Keratinocyte (primary cell): ENCODE measurements at regions not wholly inside any gene's neighbourhood (a gene's known extent, or its start where the extent isn't known, plus 50 kb on each side); places are given as distances from the start of the nearest gene placed in this dataset.
"Not testable (repeated sequence)": the region's sequence is repeated elsewhere in the genome, so short reads cannot be mapped to it uniquely, and the experiment has no call there.

ENCODE experiments used
- DNase-seq: peaks from one replicate; pipeline ENCODE4 v3.0.0-alpha.2; 2011; ENCODE audit warnings: low read depth, missing footprints, low spot score
- FAIRE-seq: peaks from 2 replicates; lab custom pipeline; 2011; peaks lifted over from hg19 to GRCh38; lab: Jason Lieb, UNC
- H2AFZ ChIP-seq: 2 replicates; pipeline ENCODE4 v1.6.0; 2012; ENCODE audit warnings: low read length, control low read depth, inconsistent platforms; ENCODE audit not compliant: control insufficient read depth
- H3K27ac ChIP-seq: 2 replicates; pipeline ENCODE4 v1.5.1; 2011; ENCODE audit warnings: low read length; ENCODE audit not compliant: control insufficient read depth, insufficient read depth
- H3K27me3 ChIP-seq: 3 replicates; pipeline ENCODE4 v1.6.0; 2011; ENCODE audit warnings: low read length; ENCODE audit not compliant: control insufficient read depth, insufficient read depth; ENCODE audit errors: extremely low read depth
- H3K36me3 ChIP-seq, 2 experiments: 2 replicates in 1 of 2; 3 replicates in 1 of 2; pipeline ENCODE4 v1.5.1; 2011; ENCODE audit warnings: low read length in 2 of 2, mild to moderate bottlenecking in 1 of 2; ENCODE audit not compliant: control insufficient read depth in 2 of 2, insufficient read depth in 2 of 2; ENCODE audit errors: extremely low read depth in 1 of 2
- H3K4me1 ChIP-seq: 3 replicates; pipeline ENCODE4 v1.5.1; 2011; ENCODE audit warnings: low read length; ENCODE audit not compliant: control insufficient read depth, insufficient read depth; ENCODE audit errors: extremely low read depth
- H3K4me2 ChIP-seq: 3 replicates; pipeline ENCODE4 v1.6.0; 2011; ENCODE audit warnings: low read depth, low read length; ENCODE audit not compliant: control insufficient read depth, insufficient read depth; ENCODE audit errors: extremely low read depth
- H3K4me3 ChIP-seq, 3 experiments: fragments of 200-600 bp in 1 of 3; sonication (generic) in 1 of 3; 2 replicates in 2 of 3; 3 replicates in 1 of 3; pipeline ENCODE4 v1.5.1; 2011 to 2016; ENCODE audit warnings: low read length in 3 of 3, mild to moderate bottlenecking in 3 of 3, control low read depth in 2 of 3, inconsistent platforms in 1 of 3, low read depth in 1 of 3, mixed read lengths in 1 of 3, mixed run types in 1 of 3, moderate library complexity in 1 of 3; ENCODE audit not compliant: control insufficient read depth in 2 of 3, insufficient read depth in 2 of 3; ENCODE audit errors: extremely low read depth in 1 of 3
- H3K79me2 ChIP-seq: 2 replicates; pipeline ENCODE4 v1.6.0; 2012; ENCODE audit warnings: low read length; ENCODE audit not compliant: control insufficient read depth, insufficient read depth
- H3K9ac ChIP-seq: 3 replicates; pipeline ENCODE4 v1.6.0; 2011; ENCODE audit warnings: low read length; ENCODE audit not compliant: control insufficient read depth, insufficient read depth; ENCODE audit errors: extremely low read depth
- H3K9me1 ChIP-seq: 3 replicates; pipeline ENCODE4 v1.6.0; 2011; ENCODE audit warnings: low read length; ENCODE audit not compliant: control insufficient read depth, insufficient read depth; ENCODE audit errors: extremely low read depth
- H3K9me3 ChIP-seq: 2 replicates; pipeline ENCODE4 v1.5.1; 2012; ENCODE audit warnings: low read depth, low read length; ENCODE audit not compliant: control insufficient read depth
- H4K20me1 ChIP-seq: 3 replicates; pipeline ENCODE4 v1.6.0; 2011; ENCODE audit warnings: low read length; ENCODE audit not compliant: control insufficient read depth, insufficient read depth; ENCODE audit errors: extremely low read depth
- EZH2 ChIP-seq: IDR thresholded peaks from one replicate; pipeline ENCODE4 v1.6.1; 2012; ENCODE audit warnings: inconsistent platforms, mild to moderate bottlenecking, low read length, moderate library complexity
- dilution Hi-C: fragments of 300-500 bp; cut with MboI; formaldehyde crosslinking; loops from one replicate; pipeline ENCODE4 v1.7.0; 2020; ENCODE audit warnings: low sequenced_read_pairs; ENCODE audit not compliant: extremely low pct_ligation_motif_present
- TF ChIP-seq, protein P1 (sequence below), 3 experiments: IDR thresholded peaks in 1 of 3; conservative IDR thresholded peaks in 1 of 3; optimal IDR thresholded peaks in 1 of 3; 2 replicates in 2 of 3; 3 replicates in 1 of 3; pipeline versions ENCODE3 to v1.5.1; 2011; ENCODE audit warnings: low read length in 3 of 3, mild to moderate bottlenecking in 3 of 3, moderate library complexity in 2 of 3, control low read depth in 1 of 3, inconsistent platforms in 1 of 3; ENCODE audit not compliant: insufficient read depth in 2 of 3; ENCODE audit errors: extremely low read depth in 1 of 3

DNA sequence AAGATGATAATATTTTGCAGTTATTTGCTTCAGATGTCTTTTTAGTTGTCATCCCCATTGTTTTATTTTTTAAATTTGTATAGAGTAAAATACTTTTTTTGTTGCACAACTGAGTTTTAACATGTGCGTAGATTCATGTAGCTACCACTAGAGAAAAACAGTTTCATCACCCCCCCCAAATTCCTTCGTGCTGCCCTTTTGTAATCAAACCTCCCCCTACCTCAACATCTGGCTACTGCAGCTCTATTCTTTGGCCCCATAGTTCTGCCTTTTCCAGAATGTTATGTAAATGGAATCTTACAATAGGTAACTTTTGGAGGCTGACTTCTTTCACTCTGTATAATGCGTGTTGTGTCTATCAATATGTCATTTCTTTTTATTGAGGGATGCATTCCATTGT is 232.0 kb upstream of the RASGRP1 start:
- Histone ChIP-seq H3K9ac (no peak overlapping the region), H3K27me3 (no peaks in the 10 kb centered on the region)

DNA sequence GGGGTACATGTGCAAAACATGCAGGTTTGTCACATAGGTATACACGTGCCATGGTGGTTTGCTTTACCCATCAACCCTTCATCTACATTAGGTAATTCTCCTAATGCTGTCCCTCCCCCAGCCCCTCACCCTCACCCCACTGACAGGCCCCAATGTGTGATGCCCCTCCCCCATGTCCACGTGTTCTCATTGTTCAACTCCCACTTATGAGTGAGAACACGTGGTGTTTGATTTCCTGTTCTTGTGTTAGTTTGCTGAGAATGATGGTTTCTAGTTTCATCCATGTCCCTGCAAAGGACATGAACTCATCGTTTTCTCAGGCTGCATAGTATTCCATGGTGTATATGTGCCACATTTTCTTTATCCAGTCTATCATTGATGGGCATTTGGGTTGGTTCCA is 232.9 kb upstream of the RASGRP1 start:
- H2AFZ ChIP-seq, H3K4me2 ChIP-seq, H3K4me1 ChIP-seq, H3K9me3 ChIP-seq, H3K4me3 ChIP-seq, H3K36me3 ChIP-seq, H3K27me3 ChIP-seq, H3K9ac ChIP-seq, FAIRE-seq, DNase-seq, H3K9me1 ChIP-seq, dilution Hi-C loops, H4K20me1 ChIP-seq, H3K27ac ChIP-seq, H3K79me2 ChIP-seq: not testable (repeated sequence)

More for the DNA sequence above, 232.0 kb upstream of the RASGRP1 start:
- no peaks in the 10 kb centered on the region for H4K20me1 ChIP-seq
- no peaks in the 10 kb centered on the region for H3K9me1 ChIP-seq
- dilution Hi-C loops = no loop called here
- H2AFZ ChIP-seq = no peak overlapping the region
- TF ChIP-seq EZH2 = no peak
- TF ChIP-seq, protein P1, sequence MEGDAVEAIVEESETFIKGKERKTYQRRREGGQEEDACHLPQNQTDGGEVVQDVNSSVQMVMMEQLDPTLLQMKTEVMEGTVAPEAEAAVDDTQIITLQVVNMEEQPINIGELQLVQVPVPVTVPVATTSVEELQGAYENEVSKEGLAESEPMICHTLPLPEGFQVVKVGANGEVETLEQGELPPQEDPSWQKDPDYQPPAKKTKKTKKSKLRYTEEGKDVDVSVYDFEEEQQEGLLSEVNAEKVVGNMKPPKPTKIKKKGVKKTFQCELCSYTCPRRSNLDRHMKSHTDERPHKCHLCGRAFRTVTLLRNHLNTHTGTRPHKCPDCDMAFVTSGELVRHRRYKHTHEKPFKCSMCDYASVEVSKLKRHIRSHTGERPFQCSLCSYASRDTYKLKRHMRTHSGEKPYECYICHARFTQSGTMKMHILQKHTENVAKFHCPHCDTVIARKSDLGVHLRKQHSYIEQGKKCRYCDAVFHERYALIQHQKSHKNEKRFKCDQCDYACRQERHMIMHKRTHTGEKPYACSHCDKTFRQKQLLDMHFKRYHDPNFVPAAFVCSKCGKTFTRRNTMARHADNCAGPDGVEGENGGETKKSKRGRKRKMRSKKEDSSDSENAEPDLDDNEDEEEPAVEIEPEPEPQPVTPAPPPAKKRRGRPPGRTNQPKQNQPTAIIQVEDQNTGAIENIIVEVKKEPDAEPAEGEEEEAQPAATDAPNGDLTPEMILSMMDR (optimal IDR thresholded peaks at IDR 0.05 in 1 of 3, IDR thresholded peaks at IDR 0.05 in 1 of 3, conservative IDR thresholded peaks at IDR 0.05 in 1 of 3; ENCODE audit: extremely low read depth in 1 of 3, insufficient read depth in 2 of 3, low read length in 3 of 3) = no peak
- FAIRE-seq = no peak
- H3K4me3 ChIP-seq = no peak overlapping the region
- H3K4me1 ChIP-seq = no peaks in the 10 kb centered on the region
- DNase-seq = no peak
- no peaks in the 10 kb centered on the region for H3K79me2 ChIP-seq
- H3K27ac ChIP-seq = no peak overlapping the region
- H3K36me3 ChIP-seq = no peaks in the 10 kb centered on the region
- no peaks in the 10 kb centered on the region for H3K9me3 ChIP-seq
- H3K4me2 ChIP-seq = no peak overlapping the region

DNA sequence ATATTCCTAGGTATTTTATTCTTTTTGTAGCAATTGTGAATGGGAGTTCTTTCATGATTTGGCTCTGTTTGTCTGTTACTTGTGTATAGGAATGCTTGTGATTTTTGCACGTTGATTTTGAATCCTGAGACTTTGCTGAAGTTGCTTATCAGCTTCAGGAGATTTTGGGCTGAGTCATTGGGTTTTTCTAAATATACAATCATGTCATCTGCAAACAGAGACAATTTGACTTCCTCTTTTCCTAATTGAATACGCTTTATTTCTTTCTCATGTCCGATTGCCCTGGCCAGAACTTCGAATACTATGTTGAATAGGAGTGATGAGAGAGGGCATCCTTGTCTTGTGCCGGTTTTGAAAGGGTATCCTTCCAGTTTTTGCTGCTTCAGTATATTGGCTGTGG is 234.6 kb upstream of the RASGRP1 start:
- H4K20me1 ChIP-seq, H3K79me2 ChIP-seq, H3K27me3 ChIP-seq, dilution Hi-C loops, H2AFZ ChIP-seq, DNase-seq, H3K9me1 ChIP-seq, H3K4me2 ChIP-seq, H3K9ac ChIP-seq, H3K4me1 ChIP-seq, H3K27ac ChIP-seq, H3K4me3 ChIP-seq, H3K9me3 ChIP-seq, H3K36me3 ChIP-seq, FAIRE-seq: not testable (repeated sequence)
